A204.1 (cell line): ENCODE measurements at regions not wholly inside any gene's neighbourhood (a gene's known extent, or its start where the extent isn't known, plus 50 kb on each side); places are given as distances from the start of the nearest gene placed in this dataset.
"Not testable (repeated sequence)": the region's sequence is repeated elsewhere in the genome, so short reads cannot be mapped to it uniquely, and the experiment has no call there.

Experiments used
- FAIRE-seq: peaks from 2 replicates; lab custom pipeline; 2012; peaks lifted over from hg19 to GRCh38; lab: Jason Lieb, UNC

GRCh38 chr10:63921908-63922467, 400.8 kb downstream of the REEP3 start:
- FAIRE-seq, result no peak

- no peak for FAIRE-seq
These were observed 401.5 kb downstream of the REEP3 start for GRCh38 chr10:63922468-63923284.

- no peak for FAIRE-seq
These were observed 408.7 kb downstream of the REEP3 start for GRCh38 chr10:63929831-63930467.

GRCh38 chr10:63930584-63930983, 409.4 kb downstream of the REEP3 start:
- no peak for FAIRE-seq

GRCh38 chr10:63935705-63936104, 414.5 kb downstream of the REEP3 start:
- no peak for FAIRE-seq

- no peak for FAIRE-seq
These were observed 419.2 kb downstream of the REEP3 start for GRCh38 chr10:63940277-63940922.

GRCh38 chr10:63964406-63964805, 443.2 kb downstream of the REEP3 start:
- FAIRE-seq, result no peak

GRCh38 chr10:63965846-63966245, 444.6 kb downstream of the REEP3 start:
- FAIRE-seq, result no peak

GRCh38 chr10:63972949-63973827, 452.0 kb downstream of the REEP3 start:
- FAIRE-seq, result no peak

GRCh38 chr10:63976538-63976937, 455.3 kb downstream of the REEP3 start:
- FAIRE-seq, result no peak

GRCh38 chr10:63977329-63977923, 456.2 kb downstream of the REEP3 start:
- no peak for FAIRE-seq

- FAIRE-seq, result not testable (repeated sequence)
These were observed 459.7 kb downstream of the REEP3 start for GRCh38 chr10:63980870-63981269.

- not testable (repeated sequence) for FAIRE-seq
These were observed 462.9 kb downstream of the REEP3 start for GRCh38 chr10:63984061-63984460.

GRCh38 chr10:63986536-63986935, 465.3 kb downstream of the REEP3 start:
- no peak for FAIRE-seq

- FAIRE-seq, result no peak
These were observed 466.0 kb downstream of the REEP3 start for GRCh38 chr10:63987212-63987611.

GRCh38 chr10:63994371-63994770, 473.2 kb downstream of the REEP3 start:
- FAIRE-seq, result no peak

- no peak for FAIRE-seq
These were observed 486.0 kb downstream of the REEP3 start for GRCh38 chr10:64007157-64007556.

- no peak for FAIRE-seq
These were observed 489.5 kb downstream of the REEP3 start for GRCh38 chr10:64010711-64011110.

- FAIRE-seq, result no peak
These were observed 490.9 kb downstream of the REEP3 start for GRCh38 chr10:64011912-64012714.

- no peak for FAIRE-seq
These were observed 493.1 kb downstream of the REEP3 start for GRCh38 chr10:64014281-64014680.
